Adrenal gland (tissue), 9 donors: ENCODE measurements at regions not wholly inside any gene's neighbourhood (a gene's known extent, or its start where the extent isn't known, plus 50 kb on each side); places are given as distances from the start of the nearest gene placed in this dataset.

Experiments used
- DNase-seq, 7 donors: peaks; one replicate each; pipeline ENCODE4 v3.0.0-alpha.2; 2019 to 2020
- H3K27ac ChIP-seq, 5 donors: fragments of 200-600 bp; sonication (generic) in 4 of 5; 1 replicate in 3 of 5; 2 replicates in 2 of 5; pipeline versions ENCODE4 v1.5.1 to v1.8.0; 2016 to 2020; ENCODE audit warnings: mild to moderate bottlenecking in 1 of 5
- H3K27me3 ChIP-seq: fragments of 200-600 bp; 2 replicates; pipeline ENCODE4 v1.8.0; 2021
- H3K36me3 ChIP-seq, 2 donors: fragments of 200-600 bp; replicated peaks in 1 of 2; 1 replicate in 1 of 2; 2 replicates in 1 of 2; pipeline versions ENCODE4 v1.5.1 to v1.8.0; 2018 to 2022
- H3K4me1 ChIP-seq, 2 donors: fragments of 200-600 bp; replicated peaks in 1 of 2; 1 replicate in 1 of 2; 2 replicates in 1 of 2; pipeline versions ENCODE4 v1.5.1 to v1.8.0; 2018 to 2021
- H3K4me3 ChIP-seq, 4 donors: fragments of 200-600 bp; sonication (generic) in 3 of 4; one replicate each; pipeline ENCODE4 v1.5.1; 2016 to 2018
- H3K9me3 ChIP-seq, 3 donors: fragments of 200-600 bp; sonication (generic) in 1 of 3; replicated peaks in 1 of 3; 1 replicate in 2 of 3; 2 replicates in 1 of 3; pipeline versions ENCODE4 v1.5.1 to v1.8.0; 2016 to 2021
- CTCF ChIP-seq, 6 experiments: fragments of 450-650 bp in 4 of 6; fragments of 200-600 bp in 2 of 6; sonication (generic) in 1 of 6; IDR thresholded peaks; 1 replicate in 5 of 6; 2 replicates in 1 of 6; pipeline versions ENCODE4 v1.5.1 to v1.8.0; 2016 to 2021; ENCODE audit warnings: antibody characterized with exemption in 6 of 6, mild to moderate bottlenecking in 2 of 6, moderate library complexity in 1 of 6
- POLR2A ChIP-seq, 2 donors: fragments of 450-650 bp; IDR thresholded peaks; one replicate each; pipeline ENCODE4 v1.6.1; 2017; ENCODE audit warnings: antibody characterized with exemption in 2 of 2, mild to moderate bottlenecking in 2 of 2, moderate library complexity in 1 of 2
- WGBS, 4 donors: extraction: QIAGEN DNeasy Blood & Tissue Kit in 2 of 4; methylation state at CpG; one replicate each; pipeline versions ENCODE4 v1.1.5 to v1.1.7; 2013 to 2017; 5-methylcytosine and 5-hydroxymethylcytosine counted together
- intact Hi-C, 2 donors: fragments of 100-400 bp; cut with DNase I; formaldehyde crosslinking; loops; one replicate each; pipeline versions ENCODE4 v1.14.1 to v1.15.0; 2022 to 2023
- donor health status: healthy with polysubstance abuse.
- donor health status: Bipolar disorder and iron deficiency.
- donor health status: DM: yes; HTN: yes; CAD: no.
- donor health status: DM: no; HTN: no; CAD: no.
- donor health status: DM: no; HTN: no; CAD: no.

- intact Hi-C loops, result no loop called here
- no peak for DNase-seq
- TF ChIP-seq POLR2A (IDR thresholded peaks at IDR 0.05) (no peak), CTCF (IDR thresholded peaks at IDR 0.05) (no peak)
- no peaks in the 10 kb centered on the region for H3K27me3 ChIP-seq
- H3K9me3 ChIP-seq, result no peaks in the 10 kb centered on the region
- H3K4me1 ChIP-seq, result no peaks in the 10 kb centered on the region
- no peaks in the 10 kb centered on the region for H3K36me3 ChIP-seq
- WGBS, 4 donors, result 70 to 73% (median 73%) methylated on average over 12 of the region's 12 CpGs
- no peak overlapping the region for H3K4me3 ChIP-seq
- H3K27ac ChIP-seq, result no peak overlapping the region
Measured at GRCh38 chr5:1975898-1976765, 93.4 kb upstream of the IRX4 start.

- Histone ChIP-seq H3K4me1 (no peaks in the 10 kb centered on the region), H3K27me3 (no peaks in the 10 kb centered on the region), H3K4me3 (no peak overlapping the region), H3K27ac (no peak overlapping the region), H3K9me3 (no peaks in the 10 kb centered on the region), H3K36me3 (no peaks in the 10 kb centered on the region)
- 47 to 56% (median 54%) methylated on average over 7 of the region's 7 CpGs for WGBS, 4 donors
- TF ChIP-seq POLR2A (IDR thresholded peaks at IDR 0.05) (no peak), CTCF (IDR thresholded peaks at IDR 0.05) (no peak)
- intact Hi-C loops, result no loop called here
- no peak for DNase-seq
Measured at GRCh38 chr5:1975406-1975715, 92.6 kb upstream of the IRX4 start.

GRCh38 chr5:1974501-1975405 is 92.0 kb upstream of the IRX4 start:
- TF ChIP-seq CTCF (IDR thresholded peaks at IDR 0.05) (no peak), POLR2A (IDR thresholded peaks at IDR 0.05) (no peak)
- H3K27ac ChIP-seq, result no peak overlapping the region
- H3K4me1 ChIP-seq, result no peaks in the 10 kb centered on the region
- H3K4me3 ChIP-seq, result no peak overlapping the region
- no peaks in the 10 kb centered on the region for H3K9me3 ChIP-seq
- H3K36me3 ChIP-seq, result no peaks in the 10 kb centered on the region
- 78 to 85% (median 82%) methylated on average over 17 to 18 of the region's 18 CpGs for WGBS, 4 donors
- no peaks in the 10 kb centered on the region for H3K27me3 ChIP-seq
- DNase-seq, result no peak
- intact Hi-C loops, result no loop called here

GRCh38 chr5:1974081-1974480 is 91.4 kb upstream of the IRX4 start:
- H3K4me3 ChIP-seq, result no peak overlapping the region
- H3K27ac ChIP-seq, result no peak overlapping the region
- H3K36me3 ChIP-seq, result no peaks in the 10 kb centered on the region
- H3K27me3 ChIP-seq, result no peaks in the 10 kb centered on the region
- H3K9me3 ChIP-seq, result no peaks in the 10 kb centered on the region
- intact Hi-C loops, result no loop called here
- TF ChIP-seq POLR2A (IDR thresholded peaks at IDR 0.05), result no peak
- no peak for DNase-seq
- 78 to 82% (median 80%) methylated on average over 6 of the region's 6 CpGs for WGBS, 4 donors
- no peaks in the 10 kb centered on the region for H3K4me1 ChIP-seq
